GM23338 (cell line): ENCODE measurements at regions not wholly inside any gene's neighbourhood (a gene's known extent, or its start where the extent isn't known, plus 50 kb on each side); places are given as distances from the start of the nearest gene placed in this dataset.

Experiments
- ATAC-seq: fragments of 200-7000 bp; cut with Tn5 transposase; 3 replicates; pipeline ENCODE4 v1.9.1; 2020
- DNase-seq: peaks from one replicate; pipeline ENCODE4 v3.0.0-alpha.2; 2015; ENCODE audit warnings: low spot score
- H2AFZ ChIP-seq: fragments of 200-600 bp; sonication (generic); 2 replicates; pipeline ENCODE4 v1.8.0; 2016; ENCODE audit warnings: antibody characterized with exemption, mild to moderate bottlenecking, moderate library complexity
- H3F3A ChIP-seq: fragments of 200-600 bp; sonication (generic); replicated peaks from 2 replicates; pipeline ENCODE4 v1.8.0; 2017; ENCODE audit warnings: antibody characterized with exemption, mixed run types, low read depth
- H3K27ac ChIP-seq: fragments of 200-600 bp; sonication (generic); 2 replicates; pipeline ENCODE4 v1.6.1; 2016; ENCODE audit warnings: low read depth
- H3K27me3 ChIP-seq: fragments of 200-600 bp; sonication (generic); 2 replicates; pipeline ENCODE4 v1.8.0; 2016; ENCODE audit warnings: mild to moderate bottlenecking, mixed run types, moderate library complexity; ENCODE audit not compliant: insufficient read depth
- H3K36me3 ChIP-seq: fragments of 200-600 bp; sonication (generic); 2 replicates; pipeline ENCODE4 v1.8.0; 2016; ENCODE audit warnings: mild to moderate bottlenecking; ENCODE audit not compliant: insufficient read depth
- H3K4me1 ChIP-seq: fragments of 200-600 bp; sonication (generic); 2 replicates; pipeline ENCODE4 v1.8.0; 2016; ENCODE audit warnings: mild to moderate bottlenecking, moderate library complexity; ENCODE audit not compliant: insufficient read depth
- H3K4me2 ChIP-seq: fragments of 200-600 bp; sonication (generic); 2 replicates; pipeline ENCODE4 v1.7.1; 2017; ENCODE audit warnings: mixed run types
- H3K4me3 ChIP-seq: fragments of 200-600 bp; sonication (generic); 2 replicates; pipeline ENCODE4 v1.6.1; 2016; ENCODE audit warnings: mixed run types
- H3K79me2 ChIP-seq: fragments of 200-600 bp; sonication (generic); replicated peaks from 2 replicates; pipeline ENCODE4 v1.8.0; 2017; ENCODE audit warnings: mild to moderate bottlenecking; ENCODE audit not compliant: insufficient read depth
- H3K9me2 ChIP-seq: fragments of 200-600 bp; sonication (generic); 2 replicates; pipeline ENCODE4 v1.8.0; 2017; ENCODE audit not compliant: insufficient read depth
- H4K20me1 ChIP-seq: fragments of 200-600 bp; sonication (generic); replicated peaks from 2 replicates; pipeline ENCODE4 v1.8.0; 2017; ENCODE audit warnings: mild to moderate bottlenecking; ENCODE audit not compliant: insufficient read depth
- H3K27ac Mint-ChIP-seq: 2 replicates; pipeline ENCODE4 v1.8.0; 2020; ENCODE audit warnings: inconsistent platforms, mild to moderate bottlenecking, moderate library complexity, mixed read lengths
- H3K27me3 Mint-ChIP-seq: 3 replicates; pipeline ENCODE4 v1.8.0; 2022; ENCODE audit warnings: low read depth, mild to moderate bottlenecking, moderate library complexity, mixed read lengths, inconsistent platforms; ENCODE audit not compliant: insufficient read depth, poor library complexity
- H3K36me3 Mint-ChIP-seq: 3 replicates; pipeline ENCODE4 v1.8.0; 2021; ENCODE audit warnings: low read depth, mild to moderate bottlenecking, inconsistent platforms, moderate library complexity, mixed read lengths
- H3K4me1 Mint-ChIP-seq: 3 replicates; pipeline ENCODE4 v1.8.0; 2020; ENCODE audit warnings: mild to moderate bottlenecking, inconsistent platforms, mixed read lengths
- H3K4me3 Mint-ChIP-seq: 3 replicates; pipeline ENCODE4 v1.8.0; 2021; ENCODE audit warnings: moderate library complexity, mild to moderate bottlenecking, inconsistent platforms, mixed read lengths
- H3K9me3 Mint-ChIP-seq: 3 replicates; pipeline ENCODE4 v1.8.0; 2020; ENCODE audit warnings: moderate library complexity, mild to moderate bottlenecking, inconsistent platforms, mixed read lengths
- CREB1 ChIP-seq: fragments of 250-450 bp; sonication (Bioruptor Pico); IDR thresholded peaks from 2 replicates; pipeline ENCODE4 v1.5.0; 2020; ENCODE audit warnings: low read depth, mild to moderate bottlenecking, moderate library complexity
- JUNB ChIP-seq: IDR thresholded peaks from one replicate; pipeline ENCODE4 v1.6.1; 2016; ENCODE audit warnings: antibody characterized with exemption; ENCODE audit not compliant: unreplicated experiment
- NANOG ChIP-seq: IDR thresholded peaks from 2 replicates; pipeline ENCODE4 v1.6.1; 2016; ENCODE audit warnings: antibody characterized with exemption, borderline replicate concordance
- STAT1 ChIP-seq: IDR thresholded peaks from one replicate; pipeline ENCODE4 v1.6.1; 2016; ENCODE audit warnings: antibody characterized with exemption; ENCODE audit not compliant: unreplicated experiment
- ZNF331 ChIP-seq: fragments of 250-450 bp; sonication (Bioruptor Pico); IDR thresholded peaks from 2 replicates; pipeline ENCODE4 v1.5.0; 2020; ENCODE audit warnings: low read depth, mild to moderate bottlenecking, moderate library complexity
- ZNF462 ChIP-seq: fragments of 250-450 bp; sonication (Bioruptor Pico); IDR thresholded peaks from 2 replicates; pipeline ENCODE4 v1.5.0; 2020; ENCODE audit warnings: mild to moderate bottlenecking, moderate library complexity

GRCh38 chr6:158894193-158894592, 75.0 kb upstream of the EZR start:
- ATAC-seq (peak; percentile 95), DNase-seq (peak; percentile 89)
- Histone ChIP-seq H3K79me2 (no peaks in the 10 kb centered on the region), H3K4me1 (peaks cover 10% of the 10 kb centered on the region), H3K27ac (peak overlapping the region; percentile 91), H3K4me2 (no peak overlapping the region), H3K9me2 (no peaks in the 10 kb centered on the region), H3F3A (peaks cover 4% of the 10 kb centered on the region; the same call in 1 of the 2 replicates), H3K36me3 (no peaks in the 10 kb centered on the region), H3K4me3 (no peak overlapping the region), H4K20me1 (no peaks in the 10 kb centered on the region), H2AFZ (no peak overlapping the region), H3K27me3 (no peaks in the 10 kb centered on the region)
- Mint-ChIP-seq H3K27ac (peak overlapping the region; percentile 57; the same call in 1 of the 2 replicates), H3K4me1 (peaks cover 13% of the 10 kb centered on the region), H3K9me3 (no peaks in the 10 kb centered on the region), H3K4me3 (no peak overlapping the region), H3K27me3 (peaks cover 9% of the 10 kb centered on the region), H3K36me3 (no peaks in the 10 kb centered on the region)
- no peak for TF ChIP-seq ZNF462 (CRISPR knock-in tag)
- peak; percentile 45; the same call in 1 of the 2 replicates for TF ChIP-seq CREB1

- Mint-ChIP-seq H3K4me3 (no peak overlapping the region), H3K27ac (no peak overlapping the region), H3K36me3 (peaks cover 15% of the 10 kb centered on the region), H3K27me3 (peaks cover 16% of the 10 kb centered on the region), H3K9me3 (peaks cover 17% of the 10 kb centered on the region), H3K4me1 (peaks cover 13% of the 10 kb centered on the region)
- Histone ChIP-seq H3K4me2 (no peak overlapping the region), H3K79me2 (no peaks in the 10 kb centered on the region), H3K4me3 (no peak overlapping the region), H3K27ac (no peak overlapping the region), H3K27me3 (no peaks in the 10 kb centered on the region), H4K20me1 (no peaks in the 10 kb centered on the region), H3K36me3 (no peaks in the 10 kb centered on the region), H3F3A (peaks cover 4% of the 10 kb centered on the region; the same call in 1 of the 2 replicates), H3K4me1 (peaks cover 10% of the 10 kb centered on the region), H2AFZ (no peak overlapping the region), H3K9me2 (no peaks in the 10 kb centered on the region)
- ATAC-seq (no peak), DNase-seq (no peak)
- TF ChIP-seq ZNF462 (CRISPR knock-in tag) (no peak), ZNF331 (CRISPR knock-in tag) (no peak), STAT1 (no peak), NANOG (no peak), CREB1 (no peak), JUNB (no peak)
Observed at GRCh38 chr6:158892266-158892665, 73.1 kb upstream of the EZR start.
